Inferior parietal cortex (tissue), 1 donor: ENCODE measurements at regions not wholly inside any gene's neighbourhood (a gene's known extent, or its start where the extent isn't known, plus 50 kb on each side); places are given as distances from the start of the nearest gene placed in this dataset.

Experiments used
- DNase-seq: peaks from one replicate; pipeline ENCODE4 v3.0.0-alpha.2; 2016; ENCODE audit errors: extremely low spot score

DNA sequence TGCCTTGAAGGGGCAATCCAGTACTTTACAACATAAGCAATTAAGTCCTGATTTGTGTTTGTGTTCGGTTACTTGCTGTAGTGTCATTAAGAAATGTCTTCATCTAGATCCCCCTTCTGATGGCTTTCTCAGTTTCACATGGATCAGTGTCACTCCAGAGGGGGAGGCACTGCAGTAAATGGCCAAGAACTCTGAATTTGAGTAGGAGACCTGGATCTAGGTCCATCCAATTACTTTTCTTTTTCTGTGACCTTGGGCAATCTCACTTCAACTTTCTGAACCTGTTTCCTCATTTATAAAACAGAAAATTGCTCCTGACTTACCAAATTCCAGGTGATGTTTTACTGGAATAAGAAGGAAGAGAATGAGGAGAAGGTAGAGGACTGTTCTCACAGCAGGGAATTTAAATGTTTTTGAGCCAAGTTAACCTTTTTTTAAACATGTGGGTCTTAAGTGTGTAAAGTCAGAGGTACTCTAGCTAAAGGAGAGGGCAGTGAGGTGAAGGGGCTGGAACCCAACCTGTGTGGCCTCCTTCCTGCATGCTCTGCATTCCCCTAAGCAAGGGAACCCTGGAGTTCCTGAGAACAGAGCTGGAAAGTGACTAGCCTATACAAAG lies 285.5 kb downstream of the HACE1 start:
- no peak for DNase-seq

DNA sequence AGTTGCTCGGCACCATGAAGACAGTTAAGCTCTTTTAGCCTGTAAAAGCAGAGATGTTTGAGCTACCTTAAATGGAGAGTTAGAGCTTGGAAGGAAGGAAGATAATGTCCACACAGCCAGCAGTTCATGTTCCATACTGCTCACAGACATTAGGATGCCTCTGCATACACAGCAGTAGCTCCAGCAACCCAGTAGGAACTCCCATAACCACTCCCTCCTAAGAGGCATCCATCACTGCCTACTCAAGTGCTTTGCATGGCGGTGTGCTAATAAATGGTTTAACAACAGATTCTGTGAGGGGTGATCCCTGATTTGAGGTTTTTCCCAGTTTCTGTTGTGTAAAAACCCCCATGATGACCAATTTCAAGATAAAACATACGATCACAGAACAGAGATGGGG lies 286.4 kb downstream of the HACE1 start:
- DNase-seq: no peak

DNA sequence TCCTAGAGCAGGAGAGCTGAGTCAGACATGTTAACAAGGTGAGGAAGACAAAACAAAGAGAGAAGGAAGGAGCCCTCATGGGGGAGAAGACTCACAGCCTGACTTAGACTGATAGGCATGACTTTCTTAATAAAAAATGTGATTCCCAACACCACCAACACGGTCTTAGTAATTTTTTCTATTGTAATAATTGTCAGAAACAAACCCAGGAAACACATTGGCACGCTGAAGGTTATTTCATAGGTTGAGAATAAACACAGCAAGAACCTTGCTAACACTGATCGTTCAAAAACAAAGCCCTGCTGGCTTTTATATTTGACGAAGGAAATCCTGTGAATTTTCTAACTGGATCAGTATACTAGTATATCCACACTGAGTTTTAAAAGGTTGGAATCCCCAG lies 286.8 kb downstream of the HACE1 start:
- DNase-seq: no peak

GRCh38 chr6:104566411-104566810 lies 293.3 kb downstream of the HACE1 start:
- no peak for DNase-seq

DNA sequence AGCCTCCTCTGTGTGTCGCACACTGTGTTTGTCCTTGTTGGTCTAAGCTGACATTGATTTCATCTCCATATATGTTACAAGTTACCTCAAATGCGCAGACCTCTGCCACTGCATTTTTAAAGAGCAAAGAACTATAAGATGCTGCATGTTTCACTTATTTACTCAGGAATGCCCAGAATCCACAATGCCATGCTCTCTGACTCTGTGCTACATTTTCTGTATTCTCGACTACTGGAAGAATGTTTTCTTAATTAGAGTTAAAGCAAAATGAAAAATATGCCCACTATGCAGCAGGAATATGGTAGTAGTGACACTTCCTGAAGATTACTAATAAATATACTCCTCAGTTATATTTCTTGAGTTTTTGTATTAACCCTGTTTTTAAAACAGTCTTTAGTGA lies 296.4 kb downstream of the HACE1 start:
- no peak for DNase-seq

- no peak for DNase-seq
Measured at GRCh38 chr6:104559435-104560202, 300.1 kb downstream of the HACE1 start.

GRCh38 chr6:104558746-104559145 lies 301.0 kb downstream of the HACE1 start:
- no peak for DNase-seq

DNA sequence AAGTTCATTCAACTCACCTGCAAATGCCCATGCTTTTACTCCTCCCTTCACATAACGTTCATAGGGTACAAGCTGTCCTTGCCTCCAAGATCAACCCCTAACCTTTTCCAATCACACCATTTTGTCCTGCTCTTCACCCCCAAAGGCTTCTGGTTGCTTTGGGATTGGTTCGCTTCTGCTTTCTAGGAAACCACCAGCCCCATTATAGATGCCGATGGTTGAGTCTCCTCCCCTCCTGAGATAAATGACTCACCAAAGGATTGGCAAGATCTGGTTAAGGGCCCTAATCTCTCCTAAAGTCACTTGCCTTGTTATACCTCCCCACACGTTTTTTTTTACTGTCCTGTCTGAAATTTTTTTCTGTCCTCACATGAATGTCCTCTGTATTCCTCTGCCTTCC lies 311.4 kb downstream of the HACE1 start:
- DNase-seq: no peak

DNA sequence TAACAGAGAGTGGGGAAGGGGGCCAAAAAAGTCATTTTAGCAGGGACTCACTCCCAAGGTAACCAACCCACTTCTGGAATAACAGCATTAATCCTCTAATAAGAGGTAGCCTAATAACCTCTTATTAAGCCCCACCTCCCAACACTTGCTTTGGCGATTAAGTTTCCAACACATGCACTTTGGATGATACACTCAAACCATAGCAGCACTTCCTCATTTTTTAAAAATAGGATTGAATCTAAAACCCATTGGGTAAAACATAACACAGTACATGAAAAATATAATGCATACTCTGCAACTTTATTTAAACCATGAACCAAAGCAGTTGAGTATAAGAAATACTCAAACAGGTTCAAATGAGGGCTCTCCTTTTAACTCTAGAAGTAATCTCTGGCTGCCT lies 318.3 kb downstream of the HACE1 start:
- no peak for DNase-seq

- no peak for DNase-seq
Measured at GRCh38 chr6:104540743-104541142, 319.0 kb downstream of the HACE1 start.

DNA sequence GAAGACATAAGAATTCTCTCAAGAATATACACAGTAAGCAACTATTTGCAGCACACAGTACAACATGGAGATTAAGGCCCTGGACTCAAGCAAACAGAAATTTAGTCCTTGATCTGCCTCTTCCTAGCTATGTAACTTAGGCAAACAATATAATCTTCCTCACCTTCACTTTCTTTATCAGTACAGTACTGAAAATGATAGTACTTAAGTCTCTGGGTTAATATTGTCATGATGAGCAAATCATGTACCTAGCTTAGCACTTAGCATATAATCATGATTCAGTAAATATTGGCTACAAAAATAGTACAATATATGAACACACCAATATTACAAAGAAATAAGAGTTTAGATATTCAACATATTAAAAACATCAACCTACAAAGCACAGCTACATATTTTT lies 320.5 kb downstream of the HACE1 start:
- DNase-seq: no peak

- DNase-seq: no peak
Measured at GRCh38 chr6:104537872-104538271, 321.8 kb downstream of the HACE1 start.

- DNase-seq: no peak
Measured at GRCh38 chr6:104537180-104537579, 322.5 kb downstream of the HACE1 start.

- DNase-seq: no peak
Measured at GRCh38 chr6:104532462-104532861, 327.3 kb downstream of the HACE1 start.

GRCh38 chr6:104531646-104532045 lies 328.1 kb downstream of the HACE1 start:
- no peak for DNase-seq

- DNase-seq: no peak
Measured at GRCh38 chr6:104527761-104528415, 331.8 kb downstream of the HACE1 start.

- DNase-seq: no peak
Measured at GRCh38 chr6:104527311-104527710, 332.4 kb downstream of the HACE1 start.

DNA sequence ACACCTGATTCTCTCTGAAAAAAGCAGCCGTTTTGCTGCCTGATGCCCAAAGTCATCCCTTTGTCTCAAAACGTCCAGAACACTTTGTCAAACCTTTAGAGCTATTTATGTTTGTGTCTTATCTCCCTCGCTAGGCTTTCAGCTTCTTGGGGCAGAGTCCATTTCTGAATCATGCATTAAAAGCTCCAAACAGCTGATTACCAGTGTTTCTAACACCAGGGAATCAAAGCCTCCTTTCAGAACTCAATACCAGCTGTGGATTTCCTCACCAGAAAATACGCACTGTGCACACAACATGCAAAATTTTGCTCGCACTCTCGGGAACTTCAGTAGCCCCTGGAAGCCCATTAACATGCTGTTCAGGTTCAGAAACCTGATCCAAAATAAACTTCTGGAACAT lies 333.3 kb downstream of the HACE1 start:
- no peak for DNase-seq

- DNase-seq: peak; percentile 97
Measured at GRCh38 chr6:104525677-104526322, 333.9 kb downstream of the HACE1 start.

DNA sequence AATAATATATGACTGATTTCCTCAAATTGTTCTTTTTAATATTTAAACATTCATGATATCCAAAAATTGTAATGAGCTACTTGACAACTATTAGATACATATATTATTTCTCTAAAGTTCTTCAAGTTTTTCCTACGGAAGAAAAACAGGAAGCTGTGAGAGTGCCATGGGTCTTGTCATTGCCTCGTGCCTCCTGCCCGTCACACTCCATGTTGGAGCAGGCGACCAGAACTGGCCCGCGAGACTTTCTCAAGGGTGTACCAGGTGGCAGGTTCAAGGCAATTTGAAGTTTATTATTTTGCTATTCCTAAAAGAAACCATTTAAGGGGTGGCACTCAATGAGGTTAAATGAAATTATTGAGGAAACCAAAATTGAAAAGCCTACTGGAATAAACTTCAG lies 337.2 kb downstream of the HACE1 start:
- no peak for DNase-seq

DNA sequence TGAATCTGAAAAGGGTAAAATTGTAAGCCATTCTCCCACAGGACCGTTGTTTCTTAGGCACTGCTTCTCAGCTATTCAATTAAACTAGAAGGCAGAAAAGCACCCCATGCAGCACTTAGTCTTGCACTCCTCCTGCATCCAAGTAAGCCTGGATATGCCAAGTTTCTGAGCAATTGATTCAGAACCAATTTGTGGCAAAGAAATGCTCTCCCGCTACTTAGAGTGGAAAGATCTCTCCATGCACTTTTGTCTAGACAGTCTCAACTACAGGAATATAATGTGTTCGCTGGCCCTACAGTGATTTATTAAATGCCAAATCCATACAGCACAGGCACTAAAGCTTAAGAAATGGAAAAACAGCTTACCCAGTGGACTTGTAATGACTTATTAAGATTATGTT lies 338.5 kb downstream of the HACE1 start:
- DNase-seq: no peak

- no peak for DNase-seq
Measured at GRCh38 chr6:104519566-104519965, 340.2 kb downstream of the HACE1 start.

- DNase-seq: no peak
Measured at GRCh38 chr6:104509355-104509754, 350.4 kb downstream of the HACE1 start.
